ENCODE measurements at regions not wholly inside any gene's neighbourhood (a gene's known extent, or its start where the extent isn't known, plus 50 kb on each side); places are given as distances from the start of the nearest gene placed in this dataset.
A peak's percentile ranks its signal among the peaks of the same experiment; 100 is the strongest.

DNA sequence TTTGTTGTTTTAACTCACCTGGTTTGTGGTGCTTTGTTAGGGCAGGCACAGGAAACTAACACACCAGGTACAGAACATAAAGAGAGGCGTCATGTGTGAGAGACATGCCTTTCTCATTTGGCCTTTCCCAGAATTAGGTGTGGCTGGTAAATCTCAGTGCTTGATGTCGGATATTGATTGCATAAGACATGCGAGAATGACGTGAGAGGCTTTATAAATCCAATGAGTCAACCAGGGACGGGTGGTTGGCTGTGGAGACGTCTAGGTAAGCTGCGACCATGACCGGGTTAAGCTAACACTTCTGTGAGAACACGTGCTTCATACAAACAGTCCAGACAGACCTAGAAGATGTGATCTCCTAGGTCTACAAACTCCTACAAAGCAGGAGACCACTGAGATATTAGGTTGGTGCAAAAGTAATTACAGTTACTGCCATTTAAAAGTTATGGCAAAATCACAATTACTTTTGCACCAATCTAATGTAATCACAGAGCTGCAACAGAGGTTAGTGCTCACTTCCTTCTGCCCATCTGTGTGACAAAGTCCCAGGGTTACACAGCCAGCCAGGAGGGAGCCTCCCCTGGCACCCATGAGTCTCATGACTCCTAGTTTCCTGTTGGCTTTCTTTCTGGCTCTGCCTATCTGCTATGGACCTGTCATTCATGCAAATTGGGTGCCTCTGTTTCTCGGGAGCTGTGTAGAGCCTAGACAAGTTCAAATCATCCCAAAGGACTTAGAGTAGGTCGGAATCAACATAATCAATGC lies 98.9 kb upstream of the ATP8B1 start:
- peaks cover 49% of the 10 kb centered on the region for H3K4me1 ChIP-seq
- FAIRE-seq: no peak
- CTCF ChIA-PET: interaction anchor here (0.6 to 1.4 kb wide), 7 partner anchors 10 to 255 kb away, joined by 3 to 5 read pairs (median 3); no protein-coding TSS in a partner anchor
- TF ChIP-seq KDM5A (IDR thresholded peaks at IDR 0.05) (no peak), ESRRA (IDR thresholded peaks at IDR 0.05; ENCODE audit: borderline replicate concordance, low read length) (no peak), HOXB13 (CRISPR knock-in tag; IDR thresholded peaks at IDR 0.05; ENCODE audit: low read depth) (0 out of 2 replicates have a peak, but pooled peaks have one; percentile 39), ZNF302 (CRISPR knock-in tag; IDR thresholded peaks at IDR 0.05) (no peak), ZC3H11A (IDR thresholded peaks at IDR 0.05) (no peak), TFCP2L1 (CRISPR knock-in tag; IDR thresholded peaks at IDR 0.05) (no peak), RNF2 (IDR thresholded peaks at IDR 0.05; ENCODE audit: borderline replicate concordance, low read depth) (no peak), CEBPB (IDR thresholded peaks at IDR 0.05) (peak; percentile 83 to 98), TP53 (CRISPR knock-in tag; IDR thresholded peaks at IDR 0.05) (no peak), KDM1A (IDR thresholded peaks at IDR 0.05; ENCODE audit: low read depth) (no peak), RAD21 (conservative IDR thresholded peaks at IDR 0.05 in 1 of 2, IDR thresholded peaks at IDR 0.05 in 1 of 2) (peak in 1 of 2 experiments; percentile 44; a peak in 3 of 5 replicates), FOSL2 (IDR thresholded peaks at IDR 0.05) (peak; percentile 56), FOSL2 (CRISPR knock-in tag; IDR thresholded peaks at IDR 0.05) (peak; percentile 89), HOXB5 (CRISPR knock-in tag; IDR thresholded peaks at IDR 0.05) (no peak), BHLHE40 (IDR thresholded peaks at IDR 0.05; ENCODE audit: low read depth, low read length) (peak; percentile 93), NPAS2 (CRISPR knock-in tag; IDR thresholded peaks at IDR 0.05; ENCODE audit: borderline replicate concordance) (no peak), RFX5 (IDR thresholded peaks at IDR 0.05) (no peak), SMC3 (IDR thresholded peaks at IDR 0.05) (0 out of 3 replicates have a peak, but pooled peaks have one; percentile 25), HDAC2 (IDR thresholded peaks at IDR 0.05) (no peak), NFE2L2 (conservative IDR thresholded peaks at IDR 0.05; ENCODE audit: low read length) (no peak), ZSCAN20 (CRISPR knock-in tag; IDR thresholded peaks at IDR 0.05) (no peak), HEYL (CRISPR knock-in tag; IDR thresholded peaks at IDR 0.05) (no peak), MAZ (IDR thresholded peaks at IDR 0.05; ENCODE audit: borderline replicate concordance, low read depth, low read length) (no peak), RCOR1 (IDR thresholded peaks at IDR 0.05; ENCODE audit: low read depth, low read length) (no peak), CBX8 (IDR thresholded peaks at IDR 0.05) (no peak), EP300 (IDR thresholded peaks at IDR 0.05) (peak; percentile 89 to 95; a peak in 4 of 5 replicates), SREBF2 (IDR thresholded peaks at IDR 0.05) (no peak), MYC (IDR thresholded peaks at IDR 0.05; ENCODE audit: borderline replicate concordance, low read length) (peak; percentile 39; the same call in 1 of the 2 replicates)
- TF ChIP-seq, protein P1, sequence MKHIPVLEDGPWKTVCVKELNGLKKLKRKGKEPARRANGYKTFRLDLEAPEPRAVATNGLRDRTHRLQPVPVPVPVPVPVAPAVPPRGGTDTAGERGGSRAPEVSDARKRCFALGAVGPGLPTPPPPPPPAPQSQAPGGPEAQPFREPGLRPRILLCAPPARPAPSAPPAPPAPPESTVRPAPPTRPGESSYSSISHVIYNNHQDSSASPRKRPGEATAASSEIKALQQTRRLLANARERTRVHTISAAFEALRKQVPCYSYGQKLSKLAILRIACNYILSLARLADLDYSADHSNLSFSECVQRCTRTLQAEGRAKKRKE (CRISPR knock-in tag; IDR thresholded peaks at IDR 0.05; ENCODE audit: low read depth): no peak
- TF ChIP-seq, protein P2, sequence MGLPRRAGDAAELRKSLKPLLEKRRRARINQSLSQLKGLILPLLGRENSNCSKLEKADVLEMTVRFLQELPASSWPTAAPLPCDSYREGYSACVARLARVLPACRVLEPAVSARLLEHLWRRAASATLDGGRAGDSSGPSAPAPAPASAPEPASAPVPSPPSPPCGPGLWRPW (IDR thresholded peaks at IDR 0.05): peak; percentile 60
- TF ChIP-seq, protein P3, sequence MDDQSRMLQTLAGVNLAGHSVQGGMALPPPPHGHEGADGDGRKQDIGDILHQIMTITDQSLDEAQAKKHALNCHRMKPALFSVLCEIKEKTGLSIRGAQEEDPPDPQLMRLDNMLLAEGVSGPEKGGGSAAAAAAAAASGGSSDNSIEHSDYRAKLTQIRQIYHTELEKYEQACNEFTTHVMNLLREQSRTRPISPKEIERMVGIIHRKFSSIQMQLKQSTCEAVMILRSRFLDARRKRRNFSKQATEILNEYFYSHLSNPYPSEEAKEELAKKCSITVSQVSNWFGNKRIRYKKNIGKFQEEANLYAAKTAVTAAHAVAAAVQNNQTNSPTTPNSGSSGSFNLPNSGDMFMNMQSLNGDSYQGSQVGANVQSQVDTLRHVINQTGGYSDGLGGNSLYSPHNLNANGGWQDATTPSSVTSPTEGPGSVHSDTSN (IDR thresholded peaks at IDR 0.05): 0 out of 2 replicates have a peak, but pooled peaks have one; percentile 16
- TF ChIP-seq, protein P4, sequence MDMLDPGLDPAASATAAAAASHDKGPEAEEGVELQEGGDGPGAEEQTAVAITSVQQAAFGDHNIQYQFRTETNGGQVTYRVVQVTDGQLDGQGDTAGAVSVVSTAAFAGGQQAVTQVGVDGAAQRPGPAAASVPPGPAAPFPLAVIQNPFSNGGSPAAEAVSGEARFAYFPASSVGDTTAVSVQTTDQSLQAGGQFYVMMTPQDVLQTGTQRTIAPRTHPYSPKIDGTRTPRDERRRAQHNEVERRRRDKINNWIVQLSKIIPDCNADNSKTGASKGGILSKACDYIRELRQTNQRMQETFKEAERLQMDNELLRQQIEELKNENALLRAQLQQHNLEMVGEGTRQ (IDR thresholded peaks at IDR 0.05): peak; percentile 59; the same call in 1 of the 2 replicates
- TF ChIP-seq, protein P5, sequence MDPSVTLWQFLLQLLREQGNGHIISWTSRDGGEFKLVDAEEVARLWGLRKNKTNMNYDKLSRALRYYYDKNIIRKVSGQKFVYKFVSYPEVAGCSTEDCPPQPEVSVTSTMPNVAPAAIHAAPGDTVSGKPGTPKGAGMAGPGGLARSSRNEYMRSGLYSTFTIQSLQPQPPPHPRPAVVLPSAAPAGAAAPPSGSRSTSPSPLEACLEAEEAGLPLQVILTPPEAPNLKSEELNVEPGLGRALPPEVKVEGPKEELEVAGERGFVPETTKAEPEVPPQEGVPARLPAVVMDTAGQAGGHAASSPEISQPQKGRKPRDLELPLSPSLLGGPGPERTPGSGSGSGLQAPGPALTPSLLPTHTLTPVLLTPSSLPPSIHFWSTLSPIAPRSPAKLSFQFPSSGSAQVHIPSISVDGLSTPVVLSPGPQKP (IDR thresholded peaks at IDR 0.05; ENCODE audit: low read depth, low read length): no peak
- TF ChIP-seq, protein P6, sequence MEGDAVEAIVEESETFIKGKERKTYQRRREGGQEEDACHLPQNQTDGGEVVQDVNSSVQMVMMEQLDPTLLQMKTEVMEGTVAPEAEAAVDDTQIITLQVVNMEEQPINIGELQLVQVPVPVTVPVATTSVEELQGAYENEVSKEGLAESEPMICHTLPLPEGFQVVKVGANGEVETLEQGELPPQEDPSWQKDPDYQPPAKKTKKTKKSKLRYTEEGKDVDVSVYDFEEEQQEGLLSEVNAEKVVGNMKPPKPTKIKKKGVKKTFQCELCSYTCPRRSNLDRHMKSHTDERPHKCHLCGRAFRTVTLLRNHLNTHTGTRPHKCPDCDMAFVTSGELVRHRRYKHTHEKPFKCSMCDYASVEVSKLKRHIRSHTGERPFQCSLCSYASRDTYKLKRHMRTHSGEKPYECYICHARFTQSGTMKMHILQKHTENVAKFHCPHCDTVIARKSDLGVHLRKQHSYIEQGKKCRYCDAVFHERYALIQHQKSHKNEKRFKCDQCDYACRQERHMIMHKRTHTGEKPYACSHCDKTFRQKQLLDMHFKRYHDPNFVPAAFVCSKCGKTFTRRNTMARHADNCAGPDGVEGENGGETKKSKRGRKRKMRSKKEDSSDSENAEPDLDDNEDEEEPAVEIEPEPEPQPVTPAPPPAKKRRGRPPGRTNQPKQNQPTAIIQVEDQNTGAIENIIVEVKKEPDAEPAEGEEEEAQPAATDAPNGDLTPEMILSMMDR (IDR thresholded peaks at IDR 0.05): no peak
- TF ChIP-seq, protein P7, sequence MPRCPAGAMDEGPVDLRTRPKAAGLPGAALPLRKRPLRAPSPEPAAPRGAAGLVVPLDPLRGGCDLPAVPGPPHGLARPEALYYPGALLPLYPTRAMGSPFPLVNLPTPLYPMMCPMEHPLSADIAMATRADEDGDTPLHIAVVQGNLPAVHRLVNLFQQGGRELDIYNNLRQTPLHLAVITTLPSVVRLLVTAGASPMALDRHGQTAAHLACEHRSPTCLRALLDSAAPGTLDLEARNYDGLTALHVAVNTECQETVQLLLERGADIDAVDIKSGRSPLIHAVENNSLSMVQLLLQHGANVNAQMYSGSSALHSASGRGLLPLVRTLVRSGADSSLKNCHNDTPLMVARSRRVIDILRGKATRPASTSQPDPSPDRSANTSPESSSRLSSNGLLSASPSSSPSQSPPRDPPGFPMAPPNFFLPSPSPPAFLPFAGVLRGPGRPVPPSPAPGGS (IDR thresholded peaks at IDR 0.05): peak; percentile 63; the same call in 1 of the 3 replicates

More for the DNA sequence above, 98.9 kb upstream of the ATP8B1 start:
- 9% methylated on average over 11 of the region's 11 CpGs for WGBS (ENCODE audit: missing lambda C conversion rate)
- H3K27ac ChIP-seq: peak overlapping the region; percentile 98
- peak; percentile 80 to 98 for DNase-seq (ENCODE audit: low read depth in 1 of 2, low spot score in 1 of 2)
- no peak overlapping the region for H3K4me3 ChIP-seq
- POLR2A ChIA-PET: no interaction called here
- peak; percentile 96 to 98 for ATAC-seq
- H3K4me2 ChIP-seq: peak overlapping the region; percentile 63
- no peaks in the 10 kb centered on the region for H3K9me3 ChIP-seq

All from A549 (cell line).